Stimulated activated naive B cell treated with anti-CD40 and anti-IgM and Interleukin-4, amounts not matched to agents 10 μg/mL and 1 μg/mL and 100 μg/mL, for 72 hours (primary cell): ENCODE measurements at regions not wholly inside any gene's neighbourhood (a gene's known extent, or its start where the extent isn't known, plus 50 kb on each side); places are given as distances from the start of the nearest gene placed in this dataset.
"Not testable (repeated sequence)": the region's sequence is repeated elsewhere in the genome, so short reads cannot be mapped to it uniquely, and the experiment has no call there.

Experiments
- ATAC-seq, 2 donors: fragments of 150-1000 bp; cut with Tn5 transposase; replicated peaks; 2 replicates each; pipeline ENCODE4 v1.10.0; 2021; ENCODE audit warnings: moderate library complexity in 1 of 2
- DNase-seq: peaks from one replicate; pipeline ENCODE4 v3.0.0; 2021
- H3K27ac Mint-ChIP-seq: one replicate; pipeline ENCODE4 v1.8.0; 2022; ENCODE audit warnings: mild to moderate bottlenecking, mixed read lengths
- H3K27me3 Mint-ChIP-seq, 2 donors: one replicate each; pipeline ENCODE4 v1.8.0; 2022; ENCODE audit warnings: mixed read lengths in 2 of 2
- H3K36me3 Mint-ChIP-seq, 2 donors: one replicate each; pipeline ENCODE4 v1.8.0; 2022; ENCODE audit warnings: mixed read lengths in 2 of 2, mild to moderate bottlenecking in 1 of 2
- H3K4me1 Mint-ChIP-seq, 2 donors: one replicate each; pipeline ENCODE4 v1.8.0; 2022; ENCODE audit warnings: mixed read lengths in 2 of 2, mild to moderate bottlenecking in 1 of 2
- H3K4me3 Mint-ChIP-seq, 2 donors: one replicate each; pipeline ENCODE4 v1.8.0; 2022; ENCODE audit warnings: mild to moderate bottlenecking in 2 of 2, mixed read lengths in 2 of 2, moderate library complexity in 1 of 2
- H3K9me3 Mint-ChIP-seq, 2 donors: one replicate each; pipeline ENCODE4 v1.8.0; 2022; ENCODE audit warnings: mixed read lengths in 2 of 2, mild to moderate bottlenecking in 1 of 2

DNA sequence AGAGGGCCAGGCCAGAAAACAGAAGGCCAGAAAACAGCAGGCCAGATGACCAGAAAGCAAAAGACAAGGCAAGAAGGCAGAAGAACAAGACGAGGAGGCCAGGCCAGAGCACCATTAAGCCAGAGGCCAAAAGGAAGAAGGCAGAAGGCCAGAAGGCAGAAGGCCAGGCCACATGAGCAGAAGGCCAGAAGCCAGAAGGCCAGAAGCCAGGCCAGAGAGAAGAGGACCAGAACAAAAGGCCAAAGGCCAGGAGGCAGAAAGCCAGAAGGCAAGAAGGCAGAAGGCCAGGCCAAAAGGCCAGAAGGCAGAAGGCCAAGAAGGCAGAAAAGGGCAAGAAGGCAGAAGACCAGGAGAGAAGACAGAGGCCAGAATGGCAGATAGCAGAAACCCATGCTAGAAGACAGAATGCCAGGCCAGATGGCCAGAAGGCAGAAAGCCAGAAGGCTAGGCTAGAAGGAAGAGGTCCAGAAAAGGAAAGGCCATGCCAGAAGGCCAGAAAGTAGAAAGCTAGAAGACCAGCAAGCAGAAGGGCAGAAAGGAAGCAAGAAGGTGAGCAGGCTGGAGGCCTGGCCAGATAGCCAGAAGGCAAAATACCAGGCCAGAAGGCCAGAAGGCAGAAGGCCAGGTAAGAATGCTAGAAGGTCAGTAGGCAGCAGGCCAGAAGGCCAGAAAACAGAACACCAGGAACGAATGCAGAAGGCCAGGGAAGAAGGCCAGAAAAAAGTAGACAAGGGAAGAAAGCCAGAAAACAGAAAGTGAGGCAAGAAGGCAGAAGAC, 187.6 kb downstream of the TUBA3C start:
- Mint-ChIP-seq H3K4me1 (no peaks in the 10 kb centered on the region), H3K27ac (no peak overlapping the region), H3K9me3 (peaks cover 12 to 29% of the 10 kb centered on the region in 2 donors)

DNA sequence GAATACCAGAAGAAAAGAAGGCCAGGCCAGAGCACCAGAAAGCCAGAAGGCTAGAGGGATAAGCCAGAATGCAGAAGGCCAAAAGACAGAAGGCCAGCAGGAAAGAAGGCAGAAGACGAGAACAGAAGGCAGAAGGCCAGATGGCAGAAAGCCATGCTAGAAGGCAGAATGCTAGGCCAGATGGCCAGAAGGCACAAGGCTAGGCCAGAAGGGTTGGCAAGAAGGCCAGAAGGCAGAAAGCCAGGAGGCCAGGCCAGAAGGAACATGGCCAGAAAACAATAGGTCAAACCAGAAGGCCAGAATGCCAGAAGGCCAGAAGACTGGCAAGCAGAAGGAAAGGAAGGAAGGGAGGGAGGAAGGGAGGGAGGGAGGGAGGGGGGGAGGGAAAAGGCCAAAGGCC, 188.8 kb downstream of the TUBA3C start:
- no peak for DNase-seq
- no peak overlapping the region for H3K4me3 Mint-ChIP-seq
- H3K4me1 Mint-ChIP-seq = no peaks in the 10 kb centered on the region
- ATAC-seq = no peak
- H3K27ac Mint-ChIP-seq = no peak overlapping the region
- H3K27me3 Mint-ChIP-seq = no peaks in the 10 kb centered on the region
- no peaks in the 10 kb centered on the region for H3K36me3 Mint-ChIP-seq
- H3K9me3 Mint-ChIP-seq = peaks cover 13 to 29% of the 10 kb centered on the region in 2 donors

More for the DNA sequence above, 187.6 kb downstream of the TUBA3C start:
- Mint-ChIP-seq H3K36me3 (no peaks in the 10 kb centered on the region), H3K4me3 (no peak overlapping the region), H3K27me3 (no peaks in the 10 kb centered on the region)
- no peak for ATAC-seq
- DNase-seq = no peak

DNA sequence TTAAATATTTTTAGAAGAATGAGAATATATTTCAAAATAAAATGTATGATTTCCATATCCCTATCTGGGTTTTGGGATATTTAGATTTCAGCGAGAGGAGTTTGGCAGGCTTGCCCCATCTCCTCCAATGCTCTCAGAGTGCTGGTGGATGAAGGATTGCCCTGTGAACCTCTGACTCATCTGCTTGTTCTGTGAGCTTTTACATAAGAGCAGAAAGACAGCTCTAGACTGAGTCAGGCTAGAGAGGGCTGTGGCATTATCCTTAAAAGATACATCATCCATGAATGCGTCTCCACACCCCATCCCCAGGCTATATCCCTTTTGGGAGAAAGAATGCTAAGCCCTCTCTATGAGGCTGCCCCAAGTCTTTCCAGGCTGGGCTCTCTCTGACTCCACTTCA, 190.6 kb downstream of the TUBA3C start:
- DNase-seq = no peak
- H3K27me3 Mint-ChIP-seq = no peaks in the 10 kb centered on the region
- H3K27ac Mint-ChIP-seq = no peak overlapping the region
- H3K4me3 Mint-ChIP-seq = no peak overlapping the region
- H3K4me1 Mint-ChIP-seq = no peaks in the 10 kb centered on the region
- no peaks in the 10 kb centered on the region for H3K36me3 Mint-ChIP-seq
- H3K9me3 Mint-ChIP-seq = peaks cover 9 to 24% of the 10 kb centered on the region in 2 donors
- no peak for ATAC-seq

DNA sequence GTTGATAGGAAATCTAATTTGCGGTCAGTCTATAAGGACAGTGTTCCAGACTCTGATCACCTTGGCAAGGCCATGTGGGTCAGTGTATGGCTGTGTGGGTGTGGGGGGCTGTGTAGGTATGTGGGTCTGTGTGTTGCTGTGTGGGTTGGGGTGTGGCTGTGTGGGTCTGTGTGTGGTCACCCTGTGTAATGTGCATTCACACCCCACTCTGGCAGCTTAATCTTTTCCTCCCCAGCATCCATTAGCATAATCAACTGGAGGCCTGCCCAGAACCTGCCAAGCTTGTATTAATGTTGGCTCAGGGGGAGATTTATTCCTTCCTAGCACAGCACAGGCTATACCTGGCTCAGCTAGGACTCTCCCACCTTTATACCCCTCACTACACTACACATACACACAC, 203.2 kb downstream of the TUBA3C start:
- Mint-ChIP-seq H3K27ac (no peak overlapping the region), H3K4me1 (no peaks in the 10 kb centered on the region), H3K9me3 (peaks cover 3 to 12% of the 10 kb centered on the region in 2 donors), H3K36me3 (no peaks in the 10 kb centered on the region), H3K27me3 (no peaks in the 10 kb centered on the region), H3K4me3 (no peak overlapping the region)
- ATAC-seq (no peak), DNase-seq (no peak)

DNA sequence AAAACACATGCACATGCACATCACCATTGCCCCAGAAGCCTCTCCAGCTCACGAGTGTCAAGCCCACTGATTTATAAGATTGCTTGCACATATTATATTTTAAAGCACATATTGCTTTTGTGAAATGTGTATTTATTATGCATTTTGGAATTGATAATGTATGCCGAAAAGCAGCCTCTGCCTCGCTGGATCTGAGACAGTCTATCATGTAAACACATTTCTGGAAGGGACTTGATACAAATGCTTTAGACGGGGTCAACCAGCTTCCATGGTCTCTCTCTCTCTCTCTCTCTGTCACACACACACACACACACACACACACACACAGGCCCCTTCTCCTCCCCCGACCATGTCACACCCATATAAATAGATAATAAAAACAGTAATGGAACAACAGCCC, 203.8 kb downstream of the TUBA3C start:
- no peak for DNase-seq
- H3K27ac Mint-ChIP-seq = no peak overlapping the region
- no peaks in the 10 kb centered on the region for H3K36me3 Mint-ChIP-seq
- no peak for ATAC-seq
- H3K4me1 Mint-ChIP-seq = no peaks in the 10 kb centered on the region
- no peak overlapping the region for H3K4me3 Mint-ChIP-seq
- peaks cover 3 to 6% of the 10 kb centered on the region in 2 donors for H3K9me3 Mint-ChIP-seq
- no peaks in the 10 kb centered on the region for H3K27me3 Mint-ChIP-seq

DNA sequence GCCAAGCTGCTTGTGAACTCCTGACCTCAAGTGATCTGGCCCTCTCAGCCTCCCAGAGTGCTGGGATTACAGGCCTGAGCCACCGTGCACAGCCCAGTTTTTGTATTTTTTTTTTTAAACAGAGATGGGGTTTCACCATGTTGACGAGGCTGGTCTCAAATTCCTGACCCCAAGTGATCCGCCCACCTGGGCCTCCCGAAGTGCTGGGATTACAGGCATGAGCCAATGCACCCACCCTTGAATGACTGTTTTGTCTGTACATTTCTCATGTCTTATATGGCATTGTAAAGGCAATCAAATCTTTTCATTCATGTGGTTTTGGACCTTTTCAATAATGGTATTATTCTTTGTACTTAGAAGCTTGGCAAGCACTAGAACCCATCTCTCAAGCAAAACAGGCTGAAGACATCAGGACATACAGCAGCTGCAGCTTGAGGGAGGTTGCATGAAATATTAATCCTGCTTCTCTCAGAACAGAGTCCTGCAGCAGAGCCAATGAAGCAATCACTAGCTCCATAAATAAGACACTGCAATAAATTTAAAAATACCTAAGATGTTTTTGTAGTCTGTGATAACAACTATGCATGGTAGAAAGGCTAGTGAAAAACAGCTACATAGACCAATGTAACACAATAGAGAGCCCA, 209.9 kb downstream of the TUBA3C start:
- no peak overlapping the region for H3K4me3 Mint-ChIP-seq
- no peak overlapping the region for H3K27ac Mint-ChIP-seq
- no peaks in the 10 kb centered on the region for H3K36me3 Mint-ChIP-seq
- no peak for DNase-seq
- ATAC-seq = no peak
- no peaks in the 10 kb centered on the region for H3K27me3 Mint-ChIP-seq
- no peaks in the 10 kb centered on the region for H3K4me1 Mint-ChIP-seq
- H3K9me3 Mint-ChIP-seq = peaks cover 0 to 8% of the 10 kb centered on the region in 2 donors

DNA sequence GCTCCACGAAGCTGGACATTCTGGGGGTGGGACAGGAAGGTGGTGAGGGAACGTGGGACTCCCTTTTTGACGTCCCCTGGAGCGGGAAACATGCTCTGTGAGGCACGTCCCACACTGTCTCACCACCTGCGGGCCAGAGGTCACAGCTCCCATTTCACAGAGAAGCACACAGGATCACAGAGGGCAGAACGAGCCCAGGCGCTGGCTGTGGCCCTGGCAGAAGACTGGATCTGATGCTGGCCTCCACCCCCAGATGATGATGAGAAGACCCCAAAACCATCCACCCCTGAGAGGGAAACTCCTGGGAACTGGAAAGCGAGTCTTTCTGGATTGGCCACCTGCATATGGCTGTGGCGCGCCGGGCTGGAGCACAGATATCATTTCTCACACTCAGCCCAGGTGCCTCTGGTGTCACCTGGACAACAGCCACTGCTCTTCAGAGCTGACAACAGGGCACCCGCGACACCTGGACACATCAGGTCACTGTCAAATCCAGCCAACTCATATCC, 216.2 kb downstream of the TUBA3C start:
- H3K9me3 Mint-ChIP-seq = peaks cover 0 to 8% of the 10 kb centered on the region in 2 donors

DNA sequence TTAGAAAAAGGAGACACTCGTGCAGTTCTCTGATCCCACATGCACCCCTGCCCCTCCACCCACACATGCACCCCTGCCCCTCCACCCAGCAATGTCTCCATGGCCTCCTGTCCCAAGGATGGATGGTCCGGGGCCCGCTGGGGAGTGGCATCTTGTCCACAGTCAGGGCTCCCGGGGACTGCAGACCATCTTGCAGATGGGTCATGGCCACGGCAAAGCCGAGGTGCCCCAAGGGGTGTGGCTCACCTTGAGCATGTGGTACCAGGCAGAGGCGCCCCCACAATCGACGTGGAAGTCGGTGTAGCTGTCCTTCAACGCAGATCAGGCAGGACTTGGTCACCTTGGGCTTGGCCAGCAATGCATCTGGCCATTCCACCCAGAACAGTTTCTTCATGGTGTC, 216.7 kb downstream of the TUBA3C start:
- H3K27me3 Mint-ChIP-seq = no peaks in the 10 kb centered on the region
- H3K36me3 Mint-ChIP-seq = no peaks in the 10 kb centered on the region
- DNase-seq (no peak), ATAC-seq (no peak)
- H3K4me3 Mint-ChIP-seq = no peak overlapping the region
- peaks cover 0 to 9% of the 10 kb centered on the region in 2 donors for H3K9me3 Mint-ChIP-seq
- no peak overlapping the region for H3K27ac Mint-ChIP-seq
- no peaks in the 10 kb centered on the region for H3K4me1 Mint-ChIP-seq

More for the DNA sequence above, 216.2 kb downstream of the TUBA3C start:
- DNase-seq (no peak), ATAC-seq (no peak)
- no peaks in the 10 kb centered on the region for H3K4me1 Mint-ChIP-seq
- H3K36me3 Mint-ChIP-seq = no peaks in the 10 kb centered on the region
- H3K27me3 Mint-ChIP-seq = no peaks in the 10 kb centered on the region
- H3K27ac Mint-ChIP-seq = no peak overlapping the region
- no peak overlapping the region for H3K4me3 Mint-ChIP-seq

DNA sequence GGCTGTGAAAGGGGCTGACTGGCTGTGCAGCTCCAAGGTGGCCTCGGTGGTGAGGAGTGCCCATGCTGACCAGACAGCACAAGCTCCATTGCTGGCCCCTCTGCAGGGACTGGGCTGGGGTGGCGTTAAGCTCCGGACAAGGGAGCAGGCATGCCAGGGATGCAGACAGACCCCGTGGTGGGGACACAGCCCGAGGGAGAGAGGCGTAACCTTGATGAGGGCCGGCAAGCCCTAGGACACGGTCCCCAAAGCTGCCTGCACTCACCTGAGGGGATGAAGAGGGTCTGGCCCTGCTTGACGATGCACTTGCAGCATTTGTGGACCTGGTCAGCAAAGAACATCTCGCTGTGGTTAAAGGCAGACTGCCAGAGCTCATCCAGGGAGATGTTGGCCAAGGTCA, 217.9 kb downstream of the TUBA3C start:
- not testable (repeated sequence) for H3K9me3 Mint-ChIP-seq, ATAC-seq, H3K27me3 Mint-ChIP-seq, H3K4me3 Mint-ChIP-seq, H3K27ac Mint-ChIP-seq, H3K36me3 Mint-ChIP-seq, H3K4me1 Mint-ChIP-seq, DNase-seq

DNA sequence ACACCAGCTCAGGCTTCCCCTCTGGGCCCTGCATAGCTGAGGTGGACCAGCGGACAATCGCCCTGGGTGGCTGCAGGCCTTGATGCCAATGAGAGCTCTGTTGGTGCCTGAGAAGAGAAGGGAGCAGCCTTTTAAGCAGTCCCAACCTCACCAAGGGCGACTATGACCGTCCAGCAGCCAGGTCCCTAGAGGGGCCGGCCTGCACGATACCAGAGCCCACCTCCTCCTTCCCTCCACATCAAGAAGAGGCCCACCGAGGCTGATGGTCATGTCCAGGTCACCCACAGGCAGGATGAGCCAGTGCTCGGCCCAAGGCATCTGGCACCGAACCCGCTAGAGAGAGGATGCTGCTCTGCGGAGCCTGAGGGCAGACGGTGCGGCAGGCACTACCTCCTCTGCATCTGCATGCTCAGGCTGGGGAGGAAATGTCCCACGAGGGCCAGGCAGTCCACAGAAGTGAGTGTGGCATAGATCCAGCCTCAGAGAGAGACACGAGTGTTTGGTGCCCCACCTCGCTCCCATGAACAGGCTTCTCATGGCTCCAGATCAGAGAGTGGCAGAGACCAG, 219.4 kb downstream of the TUBA3C start:
- ATAC-seq (no peak), DNase-seq (no peak)
- no peaks in the 10 kb centered on the region for H3K36me3 Mint-ChIP-seq
- no peak overlapping the region for H3K4me3 Mint-ChIP-seq
- H3K9me3 Mint-ChIP-seq = peaks cover 0 to 15% of the 10 kb centered on the region in 2 donors
- H3K4me1 Mint-ChIP-seq = no peaks in the 10 kb centered on the region
- no peak overlapping the region for H3K27ac Mint-ChIP-seq
- H3K27me3 Mint-ChIP-seq = no peaks in the 10 kb centered on the region

DNA sequence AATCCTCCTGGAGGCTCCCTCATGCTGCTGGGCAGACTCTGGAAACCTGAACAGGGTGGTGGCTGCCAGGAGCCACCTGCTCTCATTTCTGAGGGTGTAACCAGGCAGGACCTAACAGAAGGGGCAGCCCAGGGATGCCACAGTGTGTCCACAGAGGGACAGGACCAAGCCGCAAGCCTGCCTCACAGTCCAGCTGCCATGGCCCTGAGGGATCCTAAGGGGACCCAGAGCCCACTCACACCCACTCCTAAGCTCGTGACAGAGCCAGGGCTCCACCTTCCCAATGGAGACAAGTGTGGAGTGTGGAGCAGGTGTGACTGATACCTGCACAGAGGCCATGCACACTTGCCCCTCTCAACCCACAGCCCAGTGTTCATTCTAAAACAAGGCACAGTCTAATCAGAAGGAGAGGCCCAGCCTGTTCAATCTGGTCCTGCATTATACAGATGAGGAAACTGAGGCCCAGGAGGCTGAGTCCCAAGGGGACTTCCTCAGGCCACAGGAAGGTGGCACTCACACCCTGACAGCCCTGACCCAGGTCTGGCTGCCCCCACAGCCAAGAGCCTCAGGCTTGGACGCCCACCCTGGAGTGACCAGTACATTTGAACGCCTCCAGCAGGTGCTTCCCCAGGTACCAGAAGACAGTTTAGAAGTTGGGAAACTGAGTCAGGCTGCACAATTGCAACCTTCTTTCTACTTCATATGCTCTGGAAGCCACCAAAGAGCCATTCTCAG, 220.1 kb downstream of the TUBA3C start:
- H3K4me1 Mint-ChIP-seq = no peaks in the 10 kb centered on the region
- peaks cover 0 to 5% of the 10 kb centered on the region in 2 donors for H3K36me3 Mint-ChIP-seq
- H3K4me3 Mint-ChIP-seq = no peak overlapping the region
- H3K27ac Mint-ChIP-seq = no peak overlapping the region
- H3K9me3 Mint-ChIP-seq = peaks cover 7 to 22% of the 10 kb centered on the region in 2 donors
- no peaks in the 10 kb centered on the region for H3K27me3 Mint-ChIP-seq
- ATAC-seq (no peak), DNase-seq (no peak)

DNA sequence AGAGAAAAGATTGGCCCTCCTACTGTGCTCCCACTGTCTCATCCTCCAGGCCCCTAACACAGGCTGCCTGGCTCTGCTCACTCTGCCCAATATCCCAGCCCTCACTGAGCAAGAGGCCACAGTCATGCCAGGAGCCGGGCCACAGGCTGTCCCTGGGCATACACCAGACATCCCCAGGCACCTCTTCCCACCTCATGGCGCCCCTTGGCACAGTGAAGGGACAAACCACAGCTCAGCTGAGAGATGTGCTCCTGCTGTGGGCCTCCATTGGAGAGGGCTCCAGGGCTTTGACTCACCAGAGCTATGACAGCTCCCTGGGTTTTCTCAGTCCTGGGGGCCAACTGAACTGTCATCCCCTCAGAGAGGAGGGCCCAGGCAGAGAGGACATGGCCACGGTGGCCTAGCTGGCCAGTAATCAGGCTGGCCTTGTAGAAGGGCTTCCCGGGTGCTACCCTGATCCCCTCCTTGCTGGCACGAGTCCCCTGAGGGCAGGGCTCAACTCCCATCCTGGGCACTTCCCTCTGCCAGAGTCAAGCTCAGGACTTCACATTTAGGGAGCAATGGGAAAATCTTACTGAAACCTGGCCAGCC, 220.9 kb downstream of the TUBA3C start:
- peaks cover 0 to 8% of the 10 kb centered on the region in 2 donors for H3K36me3 Mint-ChIP-seq
- no peak for ATAC-seq
- H3K4me3 Mint-ChIP-seq = no peak overlapping the region
- H3K4me1 Mint-ChIP-seq = no peaks in the 10 kb centered on the region
- H3K9me3 Mint-ChIP-seq = peaks cover 15 to 23% of the 10 kb centered on the region in 2 donors
- no peak overlapping the region for H3K27ac Mint-ChIP-seq
- H3K27me3 Mint-ChIP-seq = no peaks in the 10 kb centered on the region
- no peak for DNase-seq

DNA sequence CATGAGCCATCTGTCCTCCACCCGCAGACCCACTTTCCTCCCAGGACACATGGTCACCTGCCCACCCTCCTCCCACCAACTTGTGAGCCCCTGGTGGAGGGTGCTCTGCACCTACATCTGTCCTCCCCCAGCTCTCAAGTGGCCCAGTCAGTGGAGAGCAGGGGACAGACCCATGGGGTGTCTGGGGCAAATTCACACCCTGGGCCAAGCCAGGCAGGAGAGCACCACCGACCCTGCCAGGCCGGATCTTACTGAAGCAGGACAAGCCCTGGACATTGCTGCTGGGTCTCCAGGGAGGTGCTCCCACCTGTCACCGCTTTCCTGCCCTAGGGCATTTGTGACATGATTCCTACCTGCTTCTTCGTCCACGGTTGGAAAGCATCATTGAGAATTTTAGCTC, 221.6 kb downstream of the TUBA3C start:
- no peak overlapping the region for H3K27ac Mint-ChIP-seq
- H3K4me3 Mint-ChIP-seq = no peak overlapping the region
- H3K9me3 Mint-ChIP-seq = peaks cover 18 to 27% of the 10 kb centered on the region in 2 donors
- H3K36me3 Mint-ChIP-seq = peaks cover 0 to 8% of the 10 kb centered on the region in 2 donors
- DNase-seq = no peak
- no peak for ATAC-seq
- no peaks in the 10 kb centered on the region for H3K4me1 Mint-ChIP-seq
- no peaks in the 10 kb centered on the region for H3K27me3 Mint-ChIP-seq

DNA sequence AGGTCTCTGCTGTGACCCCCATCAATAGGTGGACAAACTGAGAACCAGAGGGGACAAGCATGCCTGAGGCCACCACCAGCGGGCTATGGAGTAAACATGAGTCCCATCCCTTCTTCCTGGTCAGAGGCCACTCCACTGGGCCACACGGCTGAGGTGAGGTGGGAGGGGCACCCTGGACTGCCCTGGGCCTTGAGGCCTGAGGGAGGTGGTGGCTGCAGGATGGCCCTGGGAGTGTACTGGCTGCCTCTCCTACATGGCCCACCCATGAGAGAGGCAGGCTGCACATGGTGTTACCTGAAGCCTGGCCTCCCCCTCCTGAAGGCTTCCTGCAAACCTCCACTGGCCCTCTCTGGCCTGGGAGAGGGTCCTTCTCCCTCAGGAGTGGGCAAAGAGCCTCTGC, 222.4 kb downstream of the TUBA3C start:
- Mint-ChIP-seq H3K27me3 (no peaks in the 10 kb centered on the region), H3K4me3 (no peak overlapping the region), H3K36me3 (peaks cover 0 to 8% of the 10 kb centered on the region in 2 donors), H3K9me3 (peaks cover 18 to 27% of the 10 kb centered on the region in 2 donors), H3K4me1 (no peaks in the 10 kb centered on the region), H3K27ac (no peak overlapping the region)
- DNase-seq (no peak), ATAC-seq (no peak)
